GM21526 (cell line): ENCODE measurements at regions not wholly inside any gene's neighbourhood (a gene's known extent, or its start where the extent isn't known, plus 50 kb on each side); places are given as distances from the start of the nearest gene placed in this dataset.
"Not testable (repeated sequence)": the region's sequence is repeated elsewhere in the genome, so short reads cannot be mapped to it uniquely, and the experiment has no call there.

ENCODE experiments used
- ATAC-seq: cut with Tn5 transposase; IDR thresholded peaks from one replicate; pipeline ENCODE4 v1.9.1; 2021; ENCODE audit warnings: moderate library complexity; ENCODE audit not compliant: unreplicated experiment, low FRiP score

DNA sequence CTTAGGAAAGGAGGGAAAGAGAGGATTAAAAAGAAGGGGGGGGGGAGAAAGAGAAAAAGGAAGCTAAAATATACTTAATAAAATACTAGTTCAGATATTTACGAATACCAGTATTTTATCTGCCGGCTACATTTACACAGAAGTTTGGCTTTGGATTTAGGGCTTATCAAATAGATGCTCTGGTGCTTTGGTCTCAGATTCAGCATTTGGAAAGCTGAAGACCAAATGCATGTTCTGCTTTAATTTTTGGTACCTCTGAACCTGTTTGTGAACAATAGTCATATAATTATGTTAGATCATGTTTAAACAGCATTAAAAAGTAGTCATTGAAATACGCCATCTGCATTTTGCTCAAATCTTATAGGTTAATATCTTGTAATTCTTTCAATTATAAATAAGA lies 786.0 kb upstream of the CITED2 start:
- ATAC-seq, result no peak

DNA sequence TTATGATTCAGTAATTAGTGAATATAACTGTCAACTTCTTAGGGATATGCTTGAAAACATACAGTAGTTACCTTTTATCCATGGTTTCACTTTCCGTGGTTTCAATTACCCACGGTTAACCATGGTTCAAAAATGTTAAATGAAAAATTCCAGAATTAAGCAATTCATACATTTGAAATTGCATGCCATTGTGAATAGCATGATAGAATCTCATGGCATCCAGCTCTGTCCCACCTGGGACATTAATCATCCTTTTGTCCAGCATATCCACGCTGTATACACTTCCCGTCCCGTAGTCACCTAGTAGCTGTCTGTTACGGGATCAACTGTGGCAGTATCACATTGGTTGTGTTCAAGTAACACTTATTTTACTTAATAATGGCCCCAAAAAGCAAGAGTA lies 781.7 kb upstream of the CITED2 start:
- no peak for ATAC-seq

DNA sequence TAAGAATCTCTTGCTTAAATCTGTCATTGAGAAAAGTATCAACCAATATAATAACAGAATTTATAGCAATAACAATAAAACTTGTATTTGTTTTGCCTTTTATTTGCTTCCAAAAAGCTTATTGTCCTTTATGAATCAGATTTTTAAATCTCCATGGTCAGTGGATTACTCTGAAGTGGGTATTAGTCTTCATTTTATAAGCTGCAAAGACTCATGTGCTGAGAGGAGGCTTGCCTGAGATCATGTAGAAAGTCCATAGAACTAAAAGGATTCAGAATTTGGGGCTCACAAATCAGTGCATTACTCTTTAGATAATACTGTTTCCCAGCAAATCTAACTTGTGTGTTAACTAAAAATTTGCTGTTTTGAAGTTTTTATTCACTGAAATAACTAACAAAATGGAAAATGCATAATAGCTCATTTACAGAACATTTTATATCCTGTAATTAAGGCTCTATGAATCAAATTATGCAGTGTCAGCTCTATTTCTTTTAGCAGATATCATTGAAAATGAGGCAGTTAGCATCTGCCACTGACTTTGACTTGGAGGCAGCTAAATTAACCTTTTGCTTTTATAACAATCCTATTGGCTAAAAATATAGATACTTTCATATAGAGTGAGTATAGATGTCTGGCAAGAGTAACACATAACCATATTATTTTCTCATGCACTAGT lies 781.1 kb upstream of the CITED2 start:
- ATAC-seq, result no peak

- ATAC-seq, result no peak
Observed at GRCh38 chr6:140153703-140154102, 779.3 kb upstream of the CITED2 start.

GRCh38 chr6:140147825-140148814 lies 773.7 kb upstream of the CITED2 start:
- not testable (repeated sequence) for ATAC-seq

GRCh38 chr6:140140891-140141290 lies 766.4 kb upstream of the CITED2 start:
- no peak for ATAC-seq

DNA sequence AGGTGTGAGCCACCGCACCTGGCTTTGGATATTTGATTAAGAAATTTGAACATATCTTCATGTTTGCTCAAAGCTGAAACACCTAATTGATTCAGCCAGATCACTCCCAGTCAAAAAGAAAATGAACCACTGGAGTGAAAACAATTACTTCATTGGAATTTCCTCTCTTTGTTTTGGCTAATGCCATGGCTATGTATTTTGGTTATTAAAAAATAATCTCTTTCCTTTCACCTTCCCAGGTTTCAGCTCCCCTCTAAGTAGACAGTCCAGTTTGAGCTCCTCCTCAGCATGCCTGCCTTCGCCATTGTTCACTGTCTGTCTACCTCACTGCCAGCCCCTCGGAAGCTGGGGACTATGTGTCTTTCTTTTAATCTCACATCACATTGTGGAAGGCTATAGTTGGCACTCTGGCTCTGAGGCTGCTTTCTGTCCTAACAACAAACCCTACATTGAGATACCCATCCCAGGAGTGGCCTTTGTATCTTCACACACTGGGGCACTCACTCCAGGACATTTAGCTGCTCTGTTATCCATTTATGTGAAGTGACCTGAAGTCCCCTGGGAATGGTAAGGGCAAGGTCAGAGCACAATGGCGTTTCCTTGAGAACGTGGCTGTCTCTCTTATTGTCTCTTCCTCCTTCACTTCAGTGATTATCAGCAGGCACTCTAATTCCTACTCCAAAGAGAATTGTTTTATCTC lies 764.0 kb upstream of the CITED2 start:
- no peak for ATAC-seq

- no peak for ATAC-seq
Observed at GRCh38 chr6:140134224-140134623, 759.8 kb upstream of the CITED2 start.

DNA sequence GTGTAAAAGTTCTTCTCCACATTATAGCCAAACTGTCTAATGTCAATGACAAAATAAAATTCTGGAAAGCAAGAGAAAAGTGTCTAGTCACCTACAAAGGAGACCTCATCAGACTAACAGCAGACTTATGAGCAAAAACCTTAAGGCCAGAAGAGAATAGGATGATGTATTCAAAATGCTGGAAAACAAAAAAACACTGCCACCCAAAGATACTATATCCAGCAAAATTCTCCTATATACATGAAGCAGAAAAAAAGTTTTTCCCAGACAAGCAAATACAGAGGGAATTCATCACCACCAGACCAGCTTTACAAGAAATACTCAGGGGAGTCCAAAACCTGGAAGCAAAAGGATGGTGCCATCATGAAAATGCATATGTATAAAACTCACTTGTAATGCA lies 755.6 kb upstream of the CITED2 start:
- ATAC-seq, result no peak

DNA sequence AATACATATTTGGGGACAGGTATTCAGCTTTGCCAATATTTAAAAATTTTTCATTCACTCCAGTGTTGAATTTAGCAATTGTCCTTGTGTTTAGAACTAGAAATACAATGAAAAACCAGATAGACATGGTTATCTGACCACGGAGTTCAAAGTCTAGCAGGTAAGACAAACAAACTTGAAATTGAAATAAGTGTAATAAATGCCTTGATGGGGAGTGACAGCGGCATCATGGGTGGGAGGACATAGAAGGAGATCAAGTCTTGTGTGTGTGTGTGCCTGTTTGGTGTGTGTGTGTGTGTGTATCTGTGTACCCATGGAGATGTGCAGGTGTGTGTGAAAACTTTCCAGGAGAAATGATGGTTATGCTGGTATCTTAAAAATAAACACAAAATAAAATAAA lies 750.0 kb upstream of the CITED2 start:
- no peak for ATAC-seq

DNA sequence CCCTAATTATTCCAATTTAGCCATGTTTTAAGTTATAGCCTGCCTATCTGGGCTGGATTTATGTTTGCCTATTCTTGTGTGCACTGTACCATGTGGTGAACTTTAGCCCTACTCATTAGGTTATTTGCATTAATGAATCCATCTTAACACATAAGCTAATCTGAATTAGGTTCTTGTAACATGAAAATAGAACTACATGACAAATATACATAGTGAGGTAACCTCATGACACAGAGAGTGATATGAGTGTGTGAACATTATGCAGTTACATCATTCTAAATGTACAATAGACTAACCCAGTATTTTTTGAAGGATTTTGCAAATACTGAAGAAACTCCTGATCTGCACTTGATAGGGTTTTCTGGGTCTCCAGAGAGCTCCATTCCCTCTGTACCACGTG lies 733.7 kb upstream of the CITED2 start:
- ATAC-seq, result no peak

- no peak for ATAC-seq
Observed at GRCh38 chr6:140107216-140107615, 732.8 kb upstream of the CITED2 start.

GRCh38 chr6:140105857-140106256 lies 731.4 kb upstream of the CITED2 start:
- no peak for ATAC-seq

GRCh38 chr6:140105241-140105640 lies 730.8 kb upstream of the CITED2 start:
- ATAC-seq, result no peak

GRCh38 chr6:140101818-140102217 lies 727.4 kb upstream of the CITED2 start:
- ATAC-seq, result no peak

GRCh38 chr6:140101367-140101766 lies 726.9 kb upstream of the CITED2 start:
- no peak for ATAC-seq

DNA sequence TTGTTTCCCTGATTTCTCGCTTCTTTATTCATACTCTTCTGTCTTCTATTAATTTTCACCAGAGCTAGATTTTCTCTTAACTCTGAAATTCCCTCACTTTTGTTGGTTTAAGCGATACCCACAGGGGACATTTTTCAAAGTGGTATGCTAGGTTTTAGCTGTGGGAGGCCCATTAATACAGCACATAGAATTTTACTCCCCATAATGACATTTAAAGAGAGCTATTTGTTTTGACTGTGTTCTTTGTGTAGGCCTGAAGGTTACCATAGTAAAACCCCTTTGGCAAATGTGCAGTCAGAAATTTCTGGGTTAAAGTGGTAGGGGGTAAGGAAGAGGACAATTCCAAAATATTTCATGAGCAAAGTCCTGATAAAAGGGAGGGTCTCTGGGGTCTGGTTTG lies 721.1 kb upstream of the CITED2 start:
- ATAC-seq, result no peak

DNA sequence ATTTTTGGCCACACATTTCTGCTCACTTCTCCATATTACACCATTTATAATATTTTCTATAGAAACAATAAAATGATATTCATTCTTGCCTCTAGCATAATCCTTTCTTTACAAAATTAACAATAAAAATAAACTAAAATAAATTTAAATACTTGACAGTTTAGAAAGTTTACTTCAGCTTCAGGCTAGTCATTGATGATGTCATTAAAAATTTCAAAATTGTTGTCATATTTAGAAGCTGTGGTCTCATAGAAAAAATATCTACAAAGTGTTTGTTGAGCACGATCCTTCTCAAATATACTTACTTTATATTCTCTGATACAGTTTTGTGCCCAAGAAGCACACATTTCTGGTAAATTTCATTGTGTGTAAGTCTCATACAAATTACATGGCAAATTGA lies 717.4 kb upstream of the CITED2 start:
- no peak for ATAC-seq

DNA sequence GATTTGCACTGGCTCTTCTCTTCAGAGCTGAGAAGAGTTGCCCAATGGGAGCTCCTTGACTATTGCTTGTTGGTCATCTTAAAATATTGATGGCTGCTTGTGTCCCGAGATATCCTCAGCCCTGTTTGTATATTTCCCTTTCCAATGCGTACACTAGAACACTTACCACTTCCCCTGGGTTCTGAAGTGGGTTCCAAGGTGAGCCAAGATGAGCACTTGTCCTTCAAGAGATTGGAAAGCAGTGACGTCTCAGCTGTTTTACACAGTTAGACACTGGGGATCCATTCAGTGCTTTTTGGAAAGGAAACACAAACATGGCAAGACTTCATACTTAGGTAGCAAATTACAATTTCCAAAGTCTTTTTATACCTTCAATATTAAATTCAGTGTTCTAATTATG lies 716.4 kb upstream of the CITED2 start:
- ATAC-seq, result no peak

DNA sequence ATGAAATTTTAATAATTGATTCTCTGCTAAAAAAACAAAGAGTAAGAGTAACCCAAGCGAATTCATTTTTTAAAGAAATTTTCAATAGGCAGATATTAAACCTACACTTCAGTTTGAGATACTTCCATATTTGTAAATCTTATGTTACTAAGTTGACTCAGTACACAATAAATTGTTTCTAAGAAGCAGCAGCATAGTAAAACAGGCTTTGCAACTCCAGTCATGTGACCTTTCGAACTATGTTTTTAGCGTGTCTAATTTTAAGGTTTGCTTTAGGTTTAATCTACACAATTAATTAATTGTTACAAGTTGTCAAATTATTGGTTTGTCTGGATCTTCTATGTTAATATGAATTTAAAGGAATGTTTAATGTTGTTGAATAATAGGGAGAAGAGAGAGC lies 708.9 kb upstream of the CITED2 start:
- ATAC-seq, result no peak

DNA sequence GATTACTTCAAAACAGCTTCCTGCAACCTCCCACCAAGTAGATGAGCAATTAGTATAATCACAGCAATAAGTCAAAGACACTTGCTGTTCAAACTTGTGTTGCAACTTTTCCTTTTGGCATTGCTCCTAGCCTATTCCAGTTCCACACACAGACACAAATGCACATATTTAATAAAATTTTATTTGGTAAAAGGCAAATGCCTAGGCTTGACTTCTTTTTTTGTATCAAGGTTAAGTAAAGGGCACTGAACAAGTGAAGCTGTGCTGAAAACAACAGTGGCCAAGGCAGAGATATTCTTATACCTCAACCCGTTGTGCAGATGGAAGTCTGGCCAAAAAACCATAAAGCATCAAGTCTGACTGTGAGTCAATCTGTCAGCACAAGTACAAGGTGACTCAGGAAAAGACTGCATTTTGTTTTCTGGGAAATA lies 708.4 kb upstream of the CITED2 start:
- ATAC-seq, result no peak
